ENCODE measurements at regions not wholly inside any gene's neighbourhood (a gene's known extent, or its start where the extent isn't known, plus 50 kb on each side); places are given as distances from the start of the nearest gene placed in this dataset.

DNA sequence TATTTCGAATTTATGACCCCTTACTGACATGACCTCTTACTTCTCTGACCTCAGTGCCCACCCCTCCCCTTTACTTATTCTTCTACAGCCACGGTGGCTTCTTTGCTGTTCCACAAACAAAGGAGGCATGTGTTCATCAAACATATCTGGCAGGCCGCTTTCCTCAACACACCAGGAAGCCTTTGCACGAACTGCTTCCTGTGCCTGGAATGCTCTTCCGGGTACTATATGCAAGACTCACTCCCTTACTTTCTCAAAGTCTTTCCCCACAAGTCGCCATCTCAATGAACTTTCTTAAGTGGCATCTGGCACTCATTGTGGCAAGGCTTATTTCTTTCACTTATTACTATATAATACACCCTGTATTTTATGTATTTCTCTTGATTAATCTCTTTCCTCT lies 351.5 kb upstream of the DDX53 start:
- Histone ChIP-seq H3K4me3 (ENCODE audit: low read depth, low read length) (no peak overlapping the region), H3K27ac (no peak overlapping the region), H3K27me3 (ENCODE audit: insufficient read depth, low read depth, severe bottlenecking) (peaks cover 14% of the 10 kb centered on the region), H3K9me3 (ENCODE audit: severe bottlenecking) (no peaks in the 10 kb centered on the region), H3K36me3 (no peaks in the 10 kb centered on the region)
- TF ChIP-seq, protein P1, sequence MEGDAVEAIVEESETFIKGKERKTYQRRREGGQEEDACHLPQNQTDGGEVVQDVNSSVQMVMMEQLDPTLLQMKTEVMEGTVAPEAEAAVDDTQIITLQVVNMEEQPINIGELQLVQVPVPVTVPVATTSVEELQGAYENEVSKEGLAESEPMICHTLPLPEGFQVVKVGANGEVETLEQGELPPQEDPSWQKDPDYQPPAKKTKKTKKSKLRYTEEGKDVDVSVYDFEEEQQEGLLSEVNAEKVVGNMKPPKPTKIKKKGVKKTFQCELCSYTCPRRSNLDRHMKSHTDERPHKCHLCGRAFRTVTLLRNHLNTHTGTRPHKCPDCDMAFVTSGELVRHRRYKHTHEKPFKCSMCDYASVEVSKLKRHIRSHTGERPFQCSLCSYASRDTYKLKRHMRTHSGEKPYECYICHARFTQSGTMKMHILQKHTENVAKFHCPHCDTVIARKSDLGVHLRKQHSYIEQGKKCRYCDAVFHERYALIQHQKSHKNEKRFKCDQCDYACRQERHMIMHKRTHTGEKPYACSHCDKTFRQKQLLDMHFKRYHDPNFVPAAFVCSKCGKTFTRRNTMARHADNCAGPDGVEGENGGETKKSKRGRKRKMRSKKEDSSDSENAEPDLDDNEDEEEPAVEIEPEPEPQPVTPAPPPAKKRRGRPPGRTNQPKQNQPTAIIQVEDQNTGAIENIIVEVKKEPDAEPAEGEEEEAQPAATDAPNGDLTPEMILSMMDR (IDR thresholded peaks at IDR 0.05; ENCODE audit: low read depth, low read length): no peak
- DNase-seq: no peak

DNA sequence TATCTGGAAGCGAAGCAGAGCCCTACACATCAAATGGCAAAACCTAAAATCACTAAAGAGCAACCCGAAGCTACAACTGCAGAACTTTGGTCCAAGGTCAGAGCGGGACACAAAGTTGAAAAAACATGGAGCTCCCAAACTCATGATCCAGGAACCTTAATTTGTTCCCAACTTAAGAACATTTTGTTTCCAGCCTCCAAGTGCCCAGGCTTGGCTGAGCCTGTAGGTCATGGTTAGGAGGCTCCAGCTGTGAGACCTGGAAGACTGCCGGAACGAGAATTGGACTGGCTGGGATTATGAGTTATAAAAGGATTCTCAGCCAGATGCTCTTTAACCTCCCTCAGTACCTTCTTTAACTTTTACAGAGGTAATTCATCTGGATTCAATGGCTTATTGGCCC lies 349.1 kb upstream of the DDX53 start:
- Histone ChIP-seq H3K27ac (no peak overlapping the region), H3K4me3 (ENCODE audit: low read depth, low read length) (no peak overlapping the region), H3K36me3 (no peaks in the 10 kb centered on the region), H3K27me3 (ENCODE audit: insufficient read depth, low read depth, severe bottlenecking) (peaks cover 24% of the 10 kb centered on the region), H3K9me3 (ENCODE audit: severe bottlenecking) (no peaks in the 10 kb centered on the region)
- TF ChIP-seq, protein P1 (IDR thresholded peaks at IDR 0.05; ENCODE audit: low read depth, low read length): no peak
- no peak for DNase-seq

DNA sequence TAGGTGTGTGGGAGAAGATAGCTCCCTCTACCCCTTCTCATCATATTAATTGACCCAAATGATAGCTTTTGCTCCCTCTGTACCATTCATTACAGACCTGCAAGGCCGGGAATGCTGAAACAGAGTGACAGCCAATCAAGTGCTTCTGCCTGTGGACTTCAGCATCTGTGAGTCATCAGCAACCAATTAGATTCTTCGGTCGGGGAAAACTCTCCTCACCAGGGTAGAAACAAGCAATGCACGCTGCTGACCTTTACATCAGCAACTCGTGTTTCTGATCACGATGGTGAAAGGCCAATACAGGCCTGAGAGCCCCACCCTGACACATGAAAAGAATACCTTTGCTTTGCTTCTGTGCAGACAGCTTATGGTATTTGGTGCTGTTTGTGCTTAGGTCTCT lies 347.2 kb upstream of the DDX53 start:
- peaks cover 22% of the 10 kb centered on the region for H3K27me3 ChIP-seq (ENCODE audit: insufficient read depth, low read depth, severe bottlenecking)
- H3K4me3 ChIP-seq (ENCODE audit: low read depth, low read length): no peak overlapping the region
- no peaks in the 10 kb centered on the region for H3K36me3 ChIP-seq
- TF ChIP-seq, protein P1 (IDR thresholded peaks at IDR 0.05; ENCODE audit: low read depth, low read length): no peak
- no peaks in the 10 kb centered on the region for H3K9me3 ChIP-seq (ENCODE audit: severe bottlenecking)
- DNase-seq: no peak
- H3K27ac ChIP-seq: no peak overlapping the region

DNA sequence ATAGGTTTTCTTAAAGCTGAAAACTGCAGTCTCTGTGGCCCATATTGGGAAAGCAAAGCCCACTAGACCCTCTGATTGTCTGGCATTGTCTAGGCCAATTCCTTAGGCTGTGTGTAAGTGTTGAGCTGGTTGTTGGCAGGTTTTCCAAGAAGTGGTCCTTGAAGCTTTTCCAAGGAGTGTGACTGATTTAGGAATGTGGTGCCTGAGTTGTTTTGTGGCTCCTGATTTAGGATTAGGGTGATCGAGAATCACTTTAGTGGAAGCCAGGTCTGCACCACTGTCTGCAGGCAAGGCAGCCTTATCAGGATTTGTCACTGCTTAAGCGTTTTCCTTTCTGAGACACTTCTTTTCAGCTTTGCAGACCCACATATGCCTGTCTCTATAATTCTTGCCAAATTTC lies 339.0 kb upstream of the DDX53 start:
- TF ChIP-seq, protein P1 (IDR thresholded peaks at IDR 0.05; ENCODE audit: low read depth, low read length): no peak
- Histone ChIP-seq H3K36me3 (no peaks in the 10 kb centered on the region), H3K27ac (no peak overlapping the region), H3K4me3 (ENCODE audit: low read depth, low read length) (no peak overlapping the region), H3K9me3 (ENCODE audit: severe bottlenecking) (no peaks in the 10 kb centered on the region), H3K27me3 (ENCODE audit: insufficient read depth, low read depth, severe bottlenecking) (peaks cover 3% of the 10 kb centered on the region)
- DNase-seq: no peak

DNA sequence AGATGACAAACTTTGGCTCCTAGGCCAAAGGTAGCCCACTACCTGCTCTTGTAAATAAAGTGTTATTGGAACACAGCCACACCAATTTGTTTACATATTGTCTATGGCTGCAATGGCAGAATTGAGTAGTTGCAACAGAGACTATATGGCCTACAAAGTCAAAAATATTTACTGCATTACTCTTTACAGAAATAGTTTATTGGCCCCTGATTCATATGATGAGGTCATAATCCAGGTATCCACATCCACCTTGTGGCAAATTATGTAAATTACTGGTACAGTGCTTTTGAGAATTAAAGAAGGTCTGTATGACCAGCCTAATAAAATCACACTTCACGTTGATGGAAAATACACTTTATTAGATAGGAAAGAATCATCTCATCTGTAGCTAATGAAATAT lies 337.0 kb upstream of the DDX53 start:
- no peak overlapping the region for H3K4me3 ChIP-seq (ENCODE audit: low read depth, low read length)
- no peaks in the 10 kb centered on the region for H3K36me3 ChIP-seq
- H3K27me3 ChIP-seq (ENCODE audit: insufficient read depth, low read depth, severe bottlenecking): peaks cover 3% of the 10 kb centered on the region
- TF ChIP-seq, protein P1 (IDR thresholded peaks at IDR 0.05; ENCODE audit: low read depth, low read length): no peak
- no peak overlapping the region for H3K27ac ChIP-seq
- H3K9me3 ChIP-seq (ENCODE audit: severe bottlenecking): no peaks in the 10 kb centered on the region
- no peak for DNase-seq

DNA sequence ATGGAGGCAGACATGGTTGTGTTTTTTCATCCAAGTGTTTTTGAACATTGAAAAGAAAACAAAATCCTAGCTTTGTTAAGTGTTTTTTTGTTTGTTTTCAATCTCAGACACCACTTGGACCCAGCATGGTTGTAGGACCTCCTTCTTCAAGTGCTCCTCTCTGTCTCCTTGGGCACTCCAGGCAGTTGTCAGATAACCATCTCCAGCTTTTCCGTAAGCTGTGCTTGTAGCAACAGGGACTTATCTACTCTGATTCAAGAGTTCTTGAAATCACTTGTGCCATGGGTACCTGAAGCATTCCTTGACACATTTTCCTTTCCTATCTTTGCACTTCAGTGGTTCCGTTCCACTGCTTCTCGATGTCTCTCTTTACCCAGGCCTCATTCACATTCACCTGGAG lies 334.9 kb upstream of the DDX53 start:
- Histone ChIP-seq H3K9me3 (ENCODE audit: severe bottlenecking) (no peaks in the 10 kb centered on the region), H3K36me3 (no peaks in the 10 kb centered on the region), H3K27ac (no peak overlapping the region), H3K27me3 (ENCODE audit: insufficient read depth, low read depth, severe bottlenecking) (peaks cover 6% of the 10 kb centered on the region), H3K4me3 (ENCODE audit: low read depth, low read length) (no peak overlapping the region)
- TF ChIP-seq, protein P1 (IDR thresholded peaks at IDR 0.05; ENCODE audit: low read depth, low read length): no peak
- DNase-seq: no peak

Data from WERI-Rb-1 (cell line).